ENCODE measurements at regions not wholly inside any gene's neighbourhood (a gene's known extent, or its start where the extent isn't known, plus 50 kb on each side); places are given as distances from the start of the nearest gene placed in this dataset.

DNA sequence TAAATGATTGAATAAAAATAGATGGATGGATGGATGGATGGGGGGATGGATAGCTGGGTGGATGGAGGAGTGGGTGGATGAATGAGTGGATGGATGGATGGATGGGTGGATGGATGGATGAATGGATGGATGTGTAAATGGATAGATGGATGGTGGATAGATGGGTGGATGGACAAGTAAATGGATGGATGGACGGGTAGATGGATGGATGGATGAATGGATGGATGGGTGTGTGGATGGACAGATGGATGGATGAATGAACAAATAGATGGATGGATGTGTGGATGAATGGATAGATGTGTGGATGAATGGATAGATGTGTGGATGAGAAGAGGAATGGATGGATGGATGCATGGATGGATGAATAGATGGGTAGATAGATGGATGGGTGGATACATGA lies 490.8 kb downstream of the VRK1 start:
- TF ChIP-seq MYC (IDR thresholded peaks at IDR 0.05; ENCODE audit: low read depth, low read length): no peak
- TF ChIP-seq, protein P1, sequence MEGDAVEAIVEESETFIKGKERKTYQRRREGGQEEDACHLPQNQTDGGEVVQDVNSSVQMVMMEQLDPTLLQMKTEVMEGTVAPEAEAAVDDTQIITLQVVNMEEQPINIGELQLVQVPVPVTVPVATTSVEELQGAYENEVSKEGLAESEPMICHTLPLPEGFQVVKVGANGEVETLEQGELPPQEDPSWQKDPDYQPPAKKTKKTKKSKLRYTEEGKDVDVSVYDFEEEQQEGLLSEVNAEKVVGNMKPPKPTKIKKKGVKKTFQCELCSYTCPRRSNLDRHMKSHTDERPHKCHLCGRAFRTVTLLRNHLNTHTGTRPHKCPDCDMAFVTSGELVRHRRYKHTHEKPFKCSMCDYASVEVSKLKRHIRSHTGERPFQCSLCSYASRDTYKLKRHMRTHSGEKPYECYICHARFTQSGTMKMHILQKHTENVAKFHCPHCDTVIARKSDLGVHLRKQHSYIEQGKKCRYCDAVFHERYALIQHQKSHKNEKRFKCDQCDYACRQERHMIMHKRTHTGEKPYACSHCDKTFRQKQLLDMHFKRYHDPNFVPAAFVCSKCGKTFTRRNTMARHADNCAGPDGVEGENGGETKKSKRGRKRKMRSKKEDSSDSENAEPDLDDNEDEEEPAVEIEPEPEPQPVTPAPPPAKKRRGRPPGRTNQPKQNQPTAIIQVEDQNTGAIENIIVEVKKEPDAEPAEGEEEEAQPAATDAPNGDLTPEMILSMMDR (IDR thresholded peaks at IDR 0.05; ENCODE audit: low read depth, low read length): no peak
- TF ChIP-seq, protein P2, sequence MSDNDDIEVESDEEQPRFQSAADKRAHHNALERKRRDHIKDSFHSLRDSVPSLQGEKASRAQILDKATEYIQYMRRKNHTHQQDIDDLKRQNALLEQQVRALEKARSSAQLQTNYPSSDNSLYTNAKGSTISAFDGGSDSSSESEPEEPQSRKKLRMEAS (IDR thresholded peaks at IDR 0.05; ENCODE audit: low read depth, low read length): no peak

Measured in NB4 (cell line).